Head of caudate nucleus (tissue), 42 donors: ENCODE measurements at regions not wholly inside any gene's neighbourhood (a gene's known extent, or its start where the extent isn't known, plus 50 kb on each side); places are given as distances from the start of the nearest gene placed in this dataset.
A peak's percentile ranks its signal among the peaks of the same experiment; 100 is the strongest.

Experiments used
- DNase-seq, 42 donors: peaks; one replicate each; pipeline versions ENCODE4 v3.0.0 to v3.0.0-alpha.2; 2020 to 2021; ENCODE audit warnings: mixed read lengths in 7 of 42
- intact Hi-C: fragments of 100-400 bp; cut with DNase I; formaldehyde crosslinking; loops from one replicate; pipeline ENCODE4 v1.15.0; 2022

- no peak for DNase-seq
- intact Hi-C loops, result no loop called here
Observed at GRCh38 chr4:133921280-133922195, 280.1 kb downstream of the PABPC4L start.

- no peak for DNase-seq
- intact Hi-C loops, result no loop called here
Observed at GRCh38 chr4:133920236-133920635, 281.4 kb downstream of the PABPC4L start.

DNA sequence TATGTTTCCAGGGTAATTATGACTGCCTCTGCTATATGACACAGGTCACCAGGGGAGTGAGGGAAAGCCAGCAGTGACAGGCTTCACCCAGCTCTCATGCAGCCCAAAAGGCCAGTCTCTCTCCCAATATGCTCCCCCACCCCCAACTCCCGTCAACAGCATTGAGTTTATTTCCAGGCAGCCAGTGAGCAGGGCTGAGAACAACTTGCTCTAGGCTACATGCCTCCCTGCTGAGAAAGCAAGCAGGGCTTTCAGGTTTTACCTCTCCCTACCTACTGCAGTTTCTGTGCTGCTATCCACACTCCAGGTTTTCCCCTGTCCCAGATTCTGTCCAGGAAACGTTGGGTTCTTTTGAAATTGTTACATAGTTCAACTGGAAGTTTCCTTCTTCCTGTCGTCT, 291.4 kb downstream of the PABPC4L start:
- no peak for DNase-seq
- intact Hi-C loops, result no loop called here

DNA sequence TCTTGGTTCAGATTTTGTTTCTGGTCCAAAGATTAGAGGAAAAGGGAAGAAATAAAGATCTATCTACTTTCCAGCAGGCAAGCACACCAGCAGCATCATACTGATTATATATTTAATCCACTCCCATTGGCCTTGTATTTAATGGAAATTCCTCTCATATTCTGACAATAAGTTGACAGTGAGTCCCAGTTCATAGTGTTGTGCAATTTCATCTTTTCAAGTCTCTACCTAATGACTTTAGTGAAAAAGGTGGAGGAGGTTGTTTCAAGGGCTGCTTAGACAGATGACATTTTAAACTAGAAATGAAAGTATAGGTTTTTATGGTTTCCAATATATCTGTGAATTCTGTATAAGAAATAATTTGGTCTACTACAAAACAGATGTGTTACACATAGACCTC, 298.6 kb downstream of the PABPC4L start:
- intact Hi-C loops, result no loop called here
- peak in 1 of 42 donors; percentile 9 for DNase-seq

- intact Hi-C loops, result no loop called here
- DNase-seq, result no peak
Observed at GRCh38 chr4:133891011-133891410, 310.6 kb downstream of the PABPC4L start.

GRCh38 chr4:133887723-133888122, 313.9 kb downstream of the PABPC4L start:
- intact Hi-C loops, result no loop called here
- DNase-seq, result no peak

DNA sequence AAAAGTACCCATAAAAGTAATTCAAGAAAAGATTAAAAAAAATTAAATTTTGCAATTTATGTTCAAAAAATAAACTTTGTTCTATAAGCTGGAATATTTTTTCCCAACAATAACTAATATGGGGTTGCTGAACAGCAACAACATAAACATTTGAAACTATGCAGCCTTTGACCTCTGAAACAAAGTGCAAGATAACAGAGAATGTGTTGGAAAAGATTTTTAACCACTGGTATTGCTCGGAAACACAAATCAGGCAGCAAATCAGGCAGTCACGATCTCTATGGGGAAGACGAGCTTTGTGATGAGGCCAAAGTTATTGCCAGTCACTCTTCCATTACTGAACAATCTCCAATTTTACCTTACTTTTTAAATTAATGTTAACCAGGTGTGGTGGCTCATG, 332.1 kb downstream of the PABPC4L start:
- intact Hi-C loops, result no loop called here
- DNase-seq, result no peak

DNA sequence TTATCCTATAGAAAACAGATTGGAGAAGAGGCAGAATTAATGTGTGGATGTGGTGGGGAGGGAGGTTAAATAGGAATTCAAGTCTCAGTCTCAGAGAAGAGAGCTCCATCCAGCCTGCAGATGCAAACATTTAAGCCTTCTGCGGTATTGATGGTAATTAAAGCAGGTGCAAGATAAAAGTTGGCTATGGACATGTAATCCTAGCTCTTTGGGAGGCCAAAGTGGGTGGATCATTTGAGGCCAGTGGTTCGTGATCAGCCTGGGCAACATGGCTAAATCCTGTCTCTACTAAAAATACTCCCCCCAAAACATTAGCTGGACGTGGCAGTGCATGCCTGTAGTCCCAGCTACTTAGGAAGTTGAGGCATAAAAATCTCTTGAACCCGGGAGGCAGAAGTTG, 332.7 kb downstream of the PABPC4L start:
- DNase-seq, result no peak
- intact Hi-C loops, result no loop called here

GRCh38 chr4:133866328-133866699, 335.3 kb downstream of the PABPC4L start:
- DNase-seq, result no peak
- intact Hi-C loops, result no loop called here

- no peak for DNase-seq
- intact Hi-C loops, result no loop called here
Observed at GRCh38 chr4:133865612-133866327, 335.8 kb downstream of the PABPC4L start.

- intact Hi-C loops, result no loop called here
- DNase-seq, result no peak
Observed at GRCh38 chr4:133863153-133863552, 338.4 kb downstream of the PABPC4L start.

GRCh38 chr4:133856731-133857355, 344.7 kb downstream of the PABPC4L start:
- DNase-seq, result no peak
- intact Hi-C loops, result no loop called here

DNA sequence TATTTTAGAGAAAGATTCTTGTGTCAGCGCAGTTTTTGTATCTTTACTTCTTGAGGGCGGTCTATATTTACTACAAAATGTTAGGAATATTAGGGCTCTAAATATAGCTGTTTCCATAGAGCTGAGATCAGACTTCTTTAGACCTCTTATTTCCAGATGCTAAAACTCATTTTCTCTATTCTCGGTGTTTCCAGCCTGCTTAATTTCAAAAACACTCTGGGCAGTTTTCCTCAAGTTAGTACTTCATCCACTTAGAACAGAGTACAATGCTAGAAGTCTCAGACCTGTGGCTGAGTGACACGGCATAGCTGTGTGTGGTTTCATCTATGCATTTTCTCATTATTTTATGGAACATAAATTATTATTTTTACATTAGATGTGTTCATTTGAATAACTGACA, 346.6 kb downstream of the PABPC4L start:
- no peak for DNase-seq
- intact Hi-C loops, result no loop called here

DNA sequence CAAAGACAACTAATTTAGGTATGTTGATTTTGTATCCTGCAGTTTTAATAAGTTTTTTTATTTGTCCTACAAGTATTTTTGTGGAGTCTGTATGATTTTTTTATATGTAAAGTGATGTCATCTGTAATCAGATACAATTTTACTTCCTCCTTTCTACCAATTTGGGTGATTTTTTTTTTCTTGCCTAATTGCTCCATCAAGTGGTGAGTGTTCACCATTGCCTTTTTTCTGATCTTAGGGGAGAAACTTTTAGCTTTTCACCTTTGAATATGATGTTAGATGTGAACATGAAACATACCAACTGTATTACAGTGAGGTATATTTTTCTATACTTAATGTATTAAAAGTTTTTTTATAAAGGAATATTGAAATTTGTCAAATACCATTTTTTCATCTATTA, 362.3 kb downstream of the PABPC4L start:
- intact Hi-C loops, result no loop called here
- DNase-seq, result no peak

GRCh38 chr4:133823177-133823576, 378.4 kb downstream of the PABPC4L start:
- no peak for DNase-seq
- intact Hi-C loops, result no loop called here

DNA sequence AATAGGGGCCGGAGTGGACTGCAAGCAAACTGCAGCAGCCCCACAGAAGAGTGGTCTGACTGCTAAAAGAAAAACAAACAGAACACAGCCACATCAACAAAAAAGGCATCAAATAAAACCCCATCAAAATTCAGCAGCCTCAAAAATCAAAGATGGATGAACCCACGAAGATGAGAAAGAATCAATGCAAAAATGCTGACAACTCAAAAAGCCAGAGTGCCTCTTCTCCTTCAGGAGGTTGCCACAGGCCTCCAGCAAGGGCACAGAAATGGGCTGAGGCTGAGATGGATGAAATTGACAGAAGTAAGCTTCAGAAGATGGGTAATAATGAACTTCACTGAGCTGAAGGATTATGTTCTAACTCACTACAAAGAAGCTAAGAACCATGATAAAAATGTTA, 388.6 kb downstream of the PABPC4L start:
- DNase-seq, result no peak
- intact Hi-C loops, result no loop called here

GRCh38 chr4:133812236-133812635, 389.4 kb downstream of the PABPC4L start:
- no peak for DNase-seq
- intact Hi-C loops, result no loop called here

- intact Hi-C loops, result no loop called here
- DNase-seq, result no peak
Observed at GRCh38 chr4:133808151-133808550, 393.4 kb downstream of the PABPC4L start.

DNA sequence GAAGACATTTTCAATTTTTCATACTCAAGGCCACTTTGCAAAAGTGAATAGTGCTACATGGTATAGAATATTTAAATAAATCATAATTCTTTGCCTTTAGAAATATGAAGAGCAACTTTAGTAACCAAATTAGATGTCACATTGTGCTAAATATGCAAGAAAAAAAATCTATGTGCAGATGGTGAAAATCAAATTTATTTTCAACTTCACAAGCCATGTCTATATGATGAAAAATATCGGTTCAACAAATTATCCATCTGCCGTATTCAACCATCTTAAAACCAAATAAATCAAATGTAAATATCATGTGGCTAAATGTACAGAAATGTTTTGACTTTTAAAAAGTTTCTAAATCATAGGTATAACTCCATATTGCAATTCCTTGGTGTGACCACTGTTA, 398.2 kb downstream of the PABPC4L start:
- DNase-seq, result no peak
- intact Hi-C loops, result no loop called here
